Bronchial epithelial cell (primary cell): ENCODE measurements at regions not wholly inside any gene's neighbourhood (a gene's known extent, or its start where the extent isn't known, plus 50 kb on each side); places are given as distances from the start of the nearest gene placed in this dataset.
"Not testable (repeated sequence)": the region's sequence is repeated elsewhere in the genome, so short reads cannot be mapped to it uniquely, and the experiment has no call there.

Source experiments
- DNase-seq: peaks from one replicate; pipeline ENCODE4 v3.0.0-alpha.2; 2010; ENCODE audit warnings: low read depth
- FAIRE-seq: peaks from 2 replicates; lab custom pipeline; 2011; peaks lifted over from hg19 to GRCh38; lab: Jason Lieb, UNC
- H3K27me3 ChIP-seq: 2 replicates; pipeline ENCODE4 v1.5.1; 2011; ENCODE audit warnings: low read length; ENCODE audit not compliant: control insufficient read depth, insufficient read depth
- H3K36me3 ChIP-seq: 2 replicates; pipeline ENCODE4 v1.5.1; 2011; ENCODE audit warnings: low read length; ENCODE audit not compliant: control insufficient read depth, insufficient read depth
- H3K4me3 ChIP-seq: 2 replicates; pipeline ENCODE4 v1.5.1; 2011; ENCODE audit warnings: mild to moderate bottlenecking, low read depth, low read length, control low read depth
- CTCF ChIP-seq: IDR thresholded peaks from 2 replicates; pipeline ENCODE4 v1.5.1; 2011; ENCODE audit warnings: mild to moderate bottlenecking, moderate library complexity, low read length, control low read depth, inconsistent platforms; ENCODE audit not compliant: insufficient read depth, severe bottlenecking

- Histone ChIP-seq H3K27me3 (no peaks in the 10 kb centered on the region), H3K36me3 (no peaks in the 10 kb centered on the region), H3K4me3 (no peak overlapping the region)
- TF ChIP-seq CTCF = no peak
- DNase-seq (no peak), FAIRE-seq (no peak)
These were observed 157.5 kb upstream of the SMIM31 start for GRCh38 chr4:164596318-164596878.

DNA sequence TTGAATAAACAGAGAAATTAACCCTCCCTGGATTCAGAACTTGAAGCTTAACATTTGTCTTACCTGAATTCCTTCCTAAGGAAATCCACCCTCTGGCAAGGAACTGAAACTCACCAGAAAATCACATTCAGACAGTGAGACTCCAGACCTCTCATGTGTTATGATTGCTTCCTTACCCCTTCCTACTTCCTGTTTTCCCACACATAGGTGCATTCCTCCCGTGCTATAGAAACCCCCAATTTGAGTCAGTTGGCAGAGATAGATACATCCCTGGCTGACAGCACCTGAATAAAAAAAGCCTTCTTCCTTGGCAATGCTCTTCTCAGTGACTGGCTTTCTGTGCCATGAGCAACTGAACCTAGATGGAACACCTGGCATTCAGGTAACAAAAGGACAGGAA is 157.0 kb upstream of the SMIM31 start:
- Histone ChIP-seq H3K4me3 (no peak overlapping the region), H3K27me3 (no peaks in the 10 kb centered on the region), H3K36me3 (no peaks in the 10 kb centered on the region)
- TF ChIP-seq CTCF = no peak
- FAIRE-seq (no peak), DNase-seq (peak; percentile 6)

GRCh38 chr4:164601653-164602052 is 152.3 kb upstream of the SMIM31 start:
- DNase-seq (no peak), FAIRE-seq (no peak)
- no peak for TF ChIP-seq CTCF

DNA sequence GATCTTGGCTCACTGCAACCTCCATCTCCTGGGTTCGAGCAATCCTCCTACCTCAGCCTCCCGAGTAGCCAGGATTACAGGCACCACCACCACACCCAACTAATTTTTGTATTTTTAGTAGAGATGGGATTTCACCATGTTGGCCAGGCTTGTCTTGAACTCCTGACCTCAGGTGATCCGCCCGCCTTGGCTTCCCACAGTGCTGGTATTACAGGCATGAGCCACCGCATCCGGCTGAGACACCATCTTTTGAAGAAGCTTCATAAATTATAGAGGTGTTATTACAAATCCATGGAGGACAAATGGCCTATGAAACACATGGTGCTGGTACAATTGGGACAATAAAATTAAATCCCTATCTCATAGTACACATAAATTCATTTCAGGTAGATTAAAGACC is 148.1 kb upstream of the SMIM31 start:
- not testable (repeated sequence) for H3K27me3 ChIP-seq, H3K36me3 ChIP-seq, FAIRE-seq, DNase-seq, H3K4me3 ChIP-seq

More at GRCh38 chr4:164601653-164602052, 152.3 kb upstream of the SMIM31 start:
- Histone ChIP-seq H3K27me3 (no peaks in the 10 kb centered on the region), H3K36me3 (no peaks in the 10 kb centered on the region), H3K4me3 (no peak overlapping the region)

GRCh38 chr4:164606478-164606877 is 147.5 kb upstream of the SMIM31 start:
- no peaks in the 10 kb centered on the region for H3K27me3 ChIP-seq
- no peak overlapping the region for H3K4me3 ChIP-seq
- TF ChIP-seq CTCF = no peak
- no peaks in the 10 kb centered on the region for H3K36me3 ChIP-seq
- DNase-seq (no peak), FAIRE-seq (no peak)

DNA sequence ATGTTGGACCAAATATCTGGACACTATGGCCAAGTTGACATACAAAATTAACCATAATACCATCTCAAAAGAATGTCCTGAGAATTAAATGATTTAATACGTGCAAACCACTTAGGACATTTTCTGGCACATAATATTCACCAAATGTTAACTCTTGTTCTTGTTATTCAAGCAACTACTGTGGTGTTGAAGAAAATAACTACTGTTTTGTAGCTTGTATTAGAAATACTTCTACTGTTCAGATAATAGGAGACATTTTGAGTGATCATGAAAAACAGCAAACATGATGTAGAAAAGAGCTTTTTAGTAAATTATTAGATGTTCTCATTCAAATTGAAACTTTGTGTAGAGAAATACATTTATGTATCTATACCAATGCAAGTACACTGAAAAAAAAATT is 140.7 kb upstream of the SMIM31 start:
- Histone ChIP-seq H3K4me3 (no peak overlapping the region), H3K27me3 (no peaks in the 10 kb centered on the region), H3K36me3 (no peaks in the 10 kb centered on the region)
- TF ChIP-seq CTCF = no peak
- FAIRE-seq (no peak), DNase-seq (no peak)
